ENCODE measurements at regions not wholly inside any gene's neighbourhood (a gene's known extent, or its start where the extent isn't known, plus 50 kb on each side); places are given as distances from the start of the nearest gene placed in this dataset.

GRCh38 chr10:57141708-57142107, 780.6 kb upstream of the ZWINT start:
- CTCF ChIA-PET, result no interaction called here
- H3K9me3 ChIP-seq (ENCODE audit: low read depth, low read length, poor library complexity, severe bottlenecking), result peaks cover 16% of the 10 kb centered on the region
- TF ChIP-seq CTCF (conservative IDR thresholded peaks at IDR 0.05; ENCODE audit: low read depth, low read length), result no peak
- no peak for TF ChIP-seq EZH2 (IDR thresholded peaks at IDR 0.05; ENCODE audit: borderline replicate concordance, low read depth, low read length, poor library complexity, severe bottlenecking)
- POLR2A ChIA-PET (ENCODE audit: low non-redundant PET), result no interaction called here
- H3K36me3 ChIP-seq (ENCODE audit: insufficient read depth, low read length, poor library complexity, severe bottlenecking), result no peaks in the 10 kb centered on the region
- no peak overlapping the region for H3K27ac ChIP-seq (ENCODE audit: low read depth, low read length, poor library complexity, severe bottlenecking)
- intact Hi-C loops (cut with micrococcal nuclease; ENCODE audit: unreplicated experiment), result no loop called here
- no peaks in the 10 kb centered on the region for H3K27me3 ChIP-seq (replicated peaks; ENCODE audit: insufficient read depth, low read depth, low read length, poor library complexity)
- no peak overlapping the region for H3K4me3 ChIP-seq (ENCODE audit: low read depth, low read length, poor library complexity, severe bottlenecking)
- no TSS peak for BruUV-seq (replicated peaks)
- DNase-seq (ENCODE audit: low spot score), result no peak
- H3K4me1 ChIP-seq (ENCODE audit: insufficient read depth, low read length, poor library complexity, severe bottlenecking), result no peaks in the 10 kb centered on the region

GRCh38 chr10:57119684-57120083, 758.6 kb upstream of the ZWINT start:
- Histone ChIP-seq H3K9me3 (ENCODE audit: low read depth, low read length, poor library complexity, severe bottlenecking) (peaks cover 39% of the 10 kb centered on the region), H3K27ac (ENCODE audit: low read depth, low read length, poor library complexity, severe bottlenecking) (no peak overlapping the region), H3K4me1 (ENCODE audit: insufficient read depth, low read length, poor library complexity, severe bottlenecking) (no peaks in the 10 kb centered on the region), H3K27me3 (replicated peaks; ENCODE audit: insufficient read depth, low read depth, low read length, poor library complexity) (no peaks in the 10 kb centered on the region), H3K4me3 (ENCODE audit: low read depth, low read length, poor library complexity, severe bottlenecking) (no peak overlapping the region), H3K36me3 (ENCODE audit: insufficient read depth, low read length, poor library complexity, severe bottlenecking) (no peaks in the 10 kb centered on the region)
- BruUV-seq (replicated peaks), result no TSS peak
- CTCF ChIA-PET, result interaction anchor here (0.7 kb wide), 1 partner anchor 537 kb away, joined by 6 read pairs; no protein-coding TSS in a partner anchor
- TF ChIP-seq CTCF (conservative IDR thresholded peaks at IDR 0.05; ENCODE audit: low read depth, low read length), result no peak
- TF ChIP-seq EZH2 (IDR thresholded peaks at IDR 0.05; ENCODE audit: borderline replicate concordance, low read depth, low read length, poor library complexity, severe bottlenecking), result no peak
- POLR2A ChIA-PET (ENCODE audit: low non-redundant PET), result no interaction called here
- no peak for DNase-seq (ENCODE audit: low spot score)
- intact Hi-C loops (cut with micrococcal nuclease; ENCODE audit: unreplicated experiment), result no loop called here

GRCh38 chr10:57113545-57113944, 752.5 kb upstream of the ZWINT start:
- no peak for TF ChIP-seq EZH2 (IDR thresholded peaks at IDR 0.05; ENCODE audit: borderline replicate concordance, low read depth, low read length, poor library complexity, severe bottlenecking)
- TF ChIP-seq CTCF (conservative IDR thresholded peaks at IDR 0.05; ENCODE audit: low read depth, low read length), result no peak
- H3K36me3 ChIP-seq (ENCODE audit: insufficient read depth, low read length, poor library complexity, severe bottlenecking), result no peaks in the 10 kb centered on the region
- H3K4me3 ChIP-seq (ENCODE audit: low read depth, low read length, poor library complexity, severe bottlenecking), result no peak overlapping the region
- no peaks in the 10 kb centered on the region for H3K27me3 ChIP-seq (replicated peaks; ENCODE audit: insufficient read depth, low read depth, low read length, poor library complexity)
- POLR2A ChIA-PET (ENCODE audit: low non-redundant PET), result no interaction called here
- CTCF ChIA-PET, result no interaction called here
- H3K27ac ChIP-seq (ENCODE audit: low read depth, low read length, poor library complexity, severe bottlenecking), result no peak overlapping the region
- intact Hi-C loops (cut with micrococcal nuclease; ENCODE audit: unreplicated experiment), result no loop called here
- H3K9me3 ChIP-seq (ENCODE audit: low read depth, low read length, poor library complexity, severe bottlenecking), result peaks cover 36% of the 10 kb centered on the region
- DNase-seq (ENCODE audit: low spot score), result no peak
- no TSS peak for BruUV-seq (replicated peaks)
- no peaks in the 10 kb centered on the region for H3K4me1 ChIP-seq (ENCODE audit: insufficient read depth, low read length, poor library complexity, severe bottlenecking)
